Suprapubic skin (tissue), 4 donors: ENCODE measurements at regions not wholly inside any gene's neighbourhood (a gene's known extent, or its start where the extent isn't known, plus 50 kb on each side); places are given as distances from the start of the nearest gene placed in this dataset.

ENCODE experiments used
- EP300 ChIP-seq: sonication (generic); formaldehyde crosslinking; IDR thresholded peaks from one replicate; pipeline ENCODE4 v1.6.1; 2017; ENCODE audit warnings: antibody characterized with exemption
- POLR2A ChIP-seq, 2 donors: fragments of 450-650 bp; IDR thresholded peaks; one replicate each; pipeline ENCODE4 v1.6.1; 2017; ENCODE audit warnings: antibody characterized with exemption in 2 of 2, mild to moderate bottlenecking in 2 of 2, moderate library complexity in 2 of 2
- POLR2AphosphoS5 ChIP-seq, 3 donors: sonication (generic); formaldehyde crosslinking; IDR thresholded peaks; one replicate each; pipeline ENCODE4 v1.6.1; 2017; ENCODE audit warnings: antibody characterized with exemption in 3 of 3
- TF ChIP-seq, protein P1 (sequence below), 2 donors: fragments of 200-600 bp in 1 of 2; fragments of 450-650 bp in 1 of 2; sonication (generic) in 1 of 2; IDR thresholded peaks; one replicate each; pipeline ENCODE4 v1.5.1; 2016 to 2019; ENCODE audit warnings: antibody characterized with exemption in 2 of 2, mild to moderate bottlenecking in 1 of 2, moderate library complexity in 1 of 2

GRCh38 chr6:105791583-105792318, 294.4 kb upstream of the PRDM1 start:
- TF ChIP-seq, protein P1, sequence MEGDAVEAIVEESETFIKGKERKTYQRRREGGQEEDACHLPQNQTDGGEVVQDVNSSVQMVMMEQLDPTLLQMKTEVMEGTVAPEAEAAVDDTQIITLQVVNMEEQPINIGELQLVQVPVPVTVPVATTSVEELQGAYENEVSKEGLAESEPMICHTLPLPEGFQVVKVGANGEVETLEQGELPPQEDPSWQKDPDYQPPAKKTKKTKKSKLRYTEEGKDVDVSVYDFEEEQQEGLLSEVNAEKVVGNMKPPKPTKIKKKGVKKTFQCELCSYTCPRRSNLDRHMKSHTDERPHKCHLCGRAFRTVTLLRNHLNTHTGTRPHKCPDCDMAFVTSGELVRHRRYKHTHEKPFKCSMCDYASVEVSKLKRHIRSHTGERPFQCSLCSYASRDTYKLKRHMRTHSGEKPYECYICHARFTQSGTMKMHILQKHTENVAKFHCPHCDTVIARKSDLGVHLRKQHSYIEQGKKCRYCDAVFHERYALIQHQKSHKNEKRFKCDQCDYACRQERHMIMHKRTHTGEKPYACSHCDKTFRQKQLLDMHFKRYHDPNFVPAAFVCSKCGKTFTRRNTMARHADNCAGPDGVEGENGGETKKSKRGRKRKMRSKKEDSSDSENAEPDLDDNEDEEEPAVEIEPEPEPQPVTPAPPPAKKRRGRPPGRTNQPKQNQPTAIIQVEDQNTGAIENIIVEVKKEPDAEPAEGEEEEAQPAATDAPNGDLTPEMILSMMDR (IDR thresholded peaks at IDR 0.05) = no peak
- no peak for TF ChIP-seq POLR2A (IDR thresholded peaks at IDR 0.05)
- TF ChIP-seq POLR2AphosphoS5 (IDR thresholded peaks at IDR 0.05) = no peak
- no peak for TF ChIP-seq EP300
